ENCODE measurements at regions not wholly inside any gene's neighbourhood (a gene's known extent, or its start where the extent isn't known, plus 50 kb on each side); places are given as distances from the start of the nearest gene placed in this dataset.

DNA sequence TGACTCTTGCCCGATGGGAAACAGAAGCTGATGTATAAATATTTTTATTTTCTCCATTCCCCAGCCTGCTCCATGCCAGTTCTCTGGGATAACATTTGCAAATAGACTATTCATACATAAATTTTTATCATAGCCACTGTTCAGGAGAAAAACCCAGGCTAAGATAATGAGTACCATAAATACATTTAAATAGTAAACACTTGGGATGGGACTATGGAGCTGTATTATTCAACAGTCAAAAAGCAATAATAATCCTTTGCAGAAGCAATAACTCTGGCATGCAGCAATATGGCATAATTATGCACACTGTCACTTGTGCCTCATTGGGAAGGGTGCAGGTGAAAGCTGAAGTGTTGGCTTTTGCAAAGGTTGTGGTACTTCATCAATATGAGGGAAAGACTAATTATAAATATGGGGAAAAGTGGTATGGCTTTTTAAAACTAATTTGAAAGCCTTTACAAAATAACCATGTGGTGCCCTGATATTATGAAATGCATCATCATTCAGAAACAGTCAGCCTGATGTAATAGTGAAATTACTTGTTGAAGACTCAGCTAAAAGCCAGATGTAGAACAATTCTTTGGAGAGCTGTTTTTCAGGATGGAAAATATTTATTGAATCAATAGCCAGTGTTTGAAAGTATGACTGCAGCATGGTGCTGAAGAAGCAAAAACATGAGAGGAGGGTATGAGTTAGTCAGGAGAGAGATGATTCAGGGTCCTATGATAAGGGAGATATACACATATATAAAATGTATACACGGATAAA is 2476.7 kb downstream of the PCDH9 start:
- TF ChIP-seq, protein P1, sequence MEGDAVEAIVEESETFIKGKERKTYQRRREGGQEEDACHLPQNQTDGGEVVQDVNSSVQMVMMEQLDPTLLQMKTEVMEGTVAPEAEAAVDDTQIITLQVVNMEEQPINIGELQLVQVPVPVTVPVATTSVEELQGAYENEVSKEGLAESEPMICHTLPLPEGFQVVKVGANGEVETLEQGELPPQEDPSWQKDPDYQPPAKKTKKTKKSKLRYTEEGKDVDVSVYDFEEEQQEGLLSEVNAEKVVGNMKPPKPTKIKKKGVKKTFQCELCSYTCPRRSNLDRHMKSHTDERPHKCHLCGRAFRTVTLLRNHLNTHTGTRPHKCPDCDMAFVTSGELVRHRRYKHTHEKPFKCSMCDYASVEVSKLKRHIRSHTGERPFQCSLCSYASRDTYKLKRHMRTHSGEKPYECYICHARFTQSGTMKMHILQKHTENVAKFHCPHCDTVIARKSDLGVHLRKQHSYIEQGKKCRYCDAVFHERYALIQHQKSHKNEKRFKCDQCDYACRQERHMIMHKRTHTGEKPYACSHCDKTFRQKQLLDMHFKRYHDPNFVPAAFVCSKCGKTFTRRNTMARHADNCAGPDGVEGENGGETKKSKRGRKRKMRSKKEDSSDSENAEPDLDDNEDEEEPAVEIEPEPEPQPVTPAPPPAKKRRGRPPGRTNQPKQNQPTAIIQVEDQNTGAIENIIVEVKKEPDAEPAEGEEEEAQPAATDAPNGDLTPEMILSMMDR (IDR thresholded peaks at IDR 0.05; ENCODE audit: insufficient read depth, low read length, poor library complexity, severe bottlenecking): no peak
- no peak for TF ChIP-seq EZH2phosphoT487 (conservative IDR thresholded peaks at IDR 0.05; ENCODE audit: low read length)

Measured in SU-DHL-6 (cell line).